Spleen (tissue), 7 donors: ENCODE measurements at regions not wholly inside any gene's neighbourhood (a gene's known extent, or its start where the extent isn't known, plus 50 kb on each side); places are given as distances from the start of the nearest gene placed in this dataset.

Experiments used
- CTCF ChIP-seq, 11 experiments: fragments of 200-600 bp in 7 of 11; fragments of 450-650 bp in 4 of 11; sonication (generic) in 4 of 11; IDR thresholded peaks in 8 of 11; conservative IDR thresholded peaks in 3 of 11; 1 replicate in 7 of 11; 2 replicates in 4 of 11; pipeline versions ENCODE4 v1.4.0 to v1.8.0; 2016 to 2021; ENCODE audit warnings: antibody characterized with exemption in 11 of 11, inconsistent platforms in 4 of 11, mild to moderate bottlenecking in 1 of 11
- POLR2A ChIP-seq, 3 donors: fragments of 450-650 bp; IDR thresholded peaks; one replicate each; pipeline ENCODE4 v1.5.1; 2017; ENCODE audit warnings: antibody characterized with exemption in 3 of 3, mild to moderate bottlenecking in 1 of 3
- donor health status: DM: no; HTN: no; CAD: no; lungs with moderate emphysema.
- donor health status: DM: no; HTN: no; CAD: no.
- donor health status: DM: no; HTN: no; CAD: no.

GRCh38 chr2:163417596-163418337 lies 318.0 kb downstream of the FIGN start:
- TF ChIP-seq POLR2A (IDR thresholded peaks at IDR 0.05), result no peak
- no peak for TF ChIP-seq CTCF (IDR thresholded peaks at IDR 0.05 in 8 of 11, conservative IDR thresholded peaks at IDR 0.05 in 3 of 11)
